ENCODE measurements at regions not wholly inside any gene's neighbourhood (a gene's known extent, or its start where the extent isn't known, plus 50 kb on each side); places are given as distances from the start of the nearest gene placed in this dataset.

GRCh38 chr1:38115226-38115625 is 68.6 kb upstream of the POU3F1 start:
- DNase-seq (ENCODE audit: low read depth), result no peak
- no peak overlapping the region for H3K4me3 ChIP-seq (ENCODE audit: low read depth, low read length)
- no peak for TF ChIP-seq CTCF (conservative IDR thresholded peaks at IDR 0.05; ENCODE audit: low read depth, low read length)

DNA sequence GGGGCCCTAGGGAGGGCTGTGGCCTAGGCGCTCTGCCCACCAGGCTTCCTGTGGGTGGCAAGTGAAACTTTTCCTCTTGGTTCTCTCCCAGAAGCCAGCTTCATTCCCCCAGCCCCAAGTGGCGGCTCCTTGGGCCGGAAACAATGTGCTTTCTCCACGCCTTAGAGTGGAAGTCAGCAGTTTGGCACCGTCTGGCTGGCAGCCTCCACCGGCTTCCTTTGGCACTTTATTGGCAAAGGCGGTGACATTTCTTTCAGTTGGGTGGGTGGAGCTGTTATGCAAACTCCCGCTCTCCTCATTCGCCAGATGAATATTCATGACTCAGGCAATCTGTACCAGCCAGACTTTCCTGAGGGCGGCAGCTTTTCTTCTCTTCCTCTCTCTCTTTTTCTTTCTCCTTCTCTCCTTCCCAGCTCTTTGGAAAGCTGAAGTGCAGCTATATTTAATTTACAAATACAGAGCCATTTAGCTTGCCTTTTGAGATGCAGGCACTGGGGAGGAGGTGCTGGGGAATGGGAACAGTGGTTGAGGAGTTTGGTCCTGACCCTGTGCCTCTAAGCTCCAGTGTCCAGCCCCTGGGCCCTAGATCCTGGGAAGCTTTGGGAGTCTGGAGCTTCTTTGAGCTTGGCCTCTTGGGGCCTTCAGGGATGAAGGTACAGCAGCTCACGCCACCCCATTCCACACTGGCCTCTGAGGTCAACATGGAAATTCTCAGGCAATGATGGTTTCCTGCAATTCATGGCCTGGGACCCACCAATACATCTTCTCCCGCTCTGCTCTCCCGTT is 67.8 kb upstream of the POU3F1 start:
- no peak for DNase-seq (ENCODE audit: low read depth)
- no peak for TF ChIP-seq CTCF (conservative IDR thresholded peaks at IDR 0.05; ENCODE audit: low read depth, low read length)

DNA sequence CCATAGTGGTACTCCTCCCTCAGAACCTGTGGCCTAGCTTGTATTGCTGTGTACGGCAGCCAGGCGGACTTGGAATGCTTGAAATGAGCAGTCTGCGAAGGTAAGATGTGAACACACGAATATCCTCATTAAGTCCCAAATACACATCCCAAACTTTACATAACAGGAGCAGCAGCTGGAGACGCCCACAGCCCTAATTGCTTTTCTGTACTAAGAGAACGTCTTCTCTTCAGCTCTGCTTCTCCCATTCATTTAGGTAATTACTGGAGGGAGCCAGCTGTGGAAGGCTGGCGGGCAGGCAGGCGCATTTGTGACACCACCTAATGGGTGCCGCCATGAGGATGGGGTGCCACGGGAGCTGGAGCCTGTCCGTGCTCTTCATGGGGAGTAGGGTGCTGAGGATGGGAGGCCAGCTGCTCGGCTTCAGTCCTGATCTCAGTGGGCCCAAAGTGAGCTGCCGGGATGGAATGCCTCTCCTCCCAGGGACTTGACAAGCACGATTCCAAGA is 66.6 kb upstream of the POU3F1 start:
- no peak for TF ChIP-seq CTCF (conservative IDR thresholded peaks at IDR 0.05; ENCODE audit: low read depth, low read length)
- DNase-seq (ENCODE audit: low read depth), result no peak
- no peak overlapping the region for H3K4me3 ChIP-seq (ENCODE audit: low read depth, low read length)

More for the DNA sequence above, 67.8 kb upstream of the POU3F1 start:
- H3K4me3 ChIP-seq (ENCODE audit: low read depth, low read length), result no peak overlapping the region

DNA sequence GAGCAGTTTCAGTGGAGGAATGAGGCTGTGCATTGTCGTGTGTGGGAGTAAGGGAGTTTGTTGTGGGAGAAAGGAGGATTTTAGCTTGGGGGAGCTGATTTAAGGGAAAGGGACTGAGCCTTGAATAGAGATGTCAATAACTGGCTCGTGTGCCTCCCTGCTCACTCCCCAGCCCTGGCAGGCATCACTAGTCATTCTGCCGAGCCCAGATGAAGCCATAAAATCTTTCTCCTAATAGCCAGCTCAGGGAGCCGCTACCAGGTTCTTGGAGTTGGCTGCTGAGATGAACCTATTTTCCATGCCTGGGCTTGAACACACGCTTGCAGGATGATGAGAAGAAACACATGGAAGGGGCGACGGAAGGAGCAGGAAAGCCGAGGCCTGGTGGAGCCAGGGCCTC is 65.0 kb upstream of the POU3F1 start:
- no peak overlapping the region for H3K4me3 ChIP-seq (ENCODE audit: low read depth, low read length)
- DNase-seq (ENCODE audit: low read depth), result no peak
- TF ChIP-seq CTCF (conservative IDR thresholded peaks at IDR 0.05; ENCODE audit: low read depth, low read length), result no peak

DNA sequence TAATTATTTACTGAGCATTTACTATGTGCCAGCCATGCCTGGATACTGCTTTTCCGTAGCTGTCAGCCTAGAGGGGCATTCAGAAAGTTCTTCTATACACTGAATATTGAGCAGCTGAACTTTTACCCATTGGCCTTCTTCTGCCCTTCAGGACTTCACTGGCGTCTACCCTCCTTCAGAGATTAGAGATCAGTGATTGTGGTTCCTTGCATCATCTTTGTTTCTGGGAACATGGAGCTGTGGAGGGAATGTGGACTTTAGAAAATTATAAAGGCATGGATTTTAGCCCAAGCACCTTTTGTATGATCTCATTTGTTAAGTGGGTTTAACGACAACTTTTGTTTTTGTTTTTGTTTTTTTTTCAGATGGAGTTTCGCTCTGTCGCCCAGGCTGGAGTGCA is 58.7 kb upstream of the POU3F1 start:
- TF ChIP-seq CTCF (conservative IDR thresholded peaks at IDR 0.05; ENCODE audit: low read depth, low read length), result no peak
- DNase-seq (ENCODE audit: low read depth), result no peak
- H3K4me3 ChIP-seq (ENCODE audit: low read depth, low read length), result no peak overlapping the region

DNA sequence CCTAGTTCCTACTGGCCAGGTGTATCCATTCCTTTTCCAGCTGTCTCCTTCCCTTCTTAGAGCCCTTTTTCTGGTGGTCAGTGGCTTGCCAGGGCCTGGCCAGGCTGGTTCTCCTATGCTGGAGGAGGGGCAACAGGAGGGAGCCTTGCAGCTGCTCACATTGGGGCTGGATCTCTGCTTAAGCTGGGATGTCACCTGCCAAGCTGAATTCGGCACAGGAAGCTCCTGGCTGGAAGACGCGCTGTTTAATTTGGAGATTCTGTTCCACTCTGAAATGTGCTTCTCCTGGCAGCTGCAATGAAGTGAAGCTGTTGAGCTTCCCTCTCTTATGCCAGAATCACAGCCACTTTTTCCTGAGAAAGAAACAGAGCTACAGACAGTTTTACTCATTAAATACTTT is 56.0 kb upstream of the POU3F1 start:
- no peak for TF ChIP-seq CTCF (conservative IDR thresholded peaks at IDR 0.05; ENCODE audit: low read depth, low read length)
- no peak for DNase-seq (ENCODE audit: low read depth)
- H3K4me3 ChIP-seq (ENCODE audit: low read depth, low read length), result no peak overlapping the region
